ENCODE measurements at regions not wholly inside any gene's neighbourhood (a gene's known extent, or its start where the extent isn't known, plus 50 kb on each side); places are given as distances from the start of the nearest gene placed in this dataset.

- ChIA-PET POLR2A (no interaction called here), CTCF (interaction anchor here (0.7 kb wide), 1 partner anchor 45 kb away, joined by 3 read pairs; no protein-coding TSS in a partner anchor)
- H3K4me3 Mint-ChIP-seq (ENCODE audit: unreplicated experiment), result no peak overlapping the region
- BruUV-seq (replicated peaks), result no TSS peak
- no peak overlapping the region for H3K27ac Mint-ChIP-seq (ENCODE audit: low read depth, unreplicated experiment)
- no peaks in the 10 kb centered on the region for H3K36me3 Mint-ChIP-seq (ENCODE audit: insufficient read depth, unreplicated experiment)
- no peak for DNase-seq (ENCODE audit: unreplicated experiment)
- no peak for TF ChIP-seq CTCF (IDR thresholded peaks at IDR 0.05; ENCODE audit: unreplicated experiment)
- H3K4me1 Mint-ChIP-seq (ENCODE audit: insufficient read depth, unreplicated experiment), result peaks cover 17% of the 10 kb centered on the region
- intact Hi-C loops (cut with micrococcal nuclease), result no loop called here
- no peaks in the 10 kb centered on the region for H3K27me3 Mint-ChIP-seq (ENCODE audit: insufficient read depth, unreplicated experiment)
- no peaks in the 10 kb centered on the region for H3K9me3 Mint-ChIP-seq (ENCODE audit: unreplicated experiment)
Measured at GRCh38 chr18:71597219-71597618, 946.9 kb downstream of the CBLN2 start.

DNA sequence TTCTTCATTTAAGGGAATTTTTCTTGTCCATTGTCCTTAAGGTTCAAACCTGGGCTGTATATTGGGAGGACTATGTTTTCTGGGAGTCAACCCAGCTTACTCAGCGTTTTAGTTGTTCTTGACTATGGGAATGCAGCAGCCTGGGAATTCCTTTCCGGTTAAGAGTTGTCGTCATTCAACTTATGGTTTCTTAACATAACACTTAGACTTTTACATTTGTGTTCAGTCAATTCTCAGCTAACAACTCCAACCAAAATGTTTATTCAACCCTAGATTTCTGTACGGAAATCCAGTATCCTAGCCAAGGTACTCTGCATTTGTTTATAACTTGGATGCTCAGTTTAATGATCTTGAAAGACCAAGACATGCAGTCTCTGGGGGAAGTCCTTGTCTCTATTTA is 960.9 kb downstream of the CBLN2 start:
- peak overlapping the region; percentile 50 for H3K4me3 Mint-ChIP-seq (ENCODE audit: unreplicated experiment)
- BruUV-seq (replicated peaks), result no TSS peak
- H3K27me3 Mint-ChIP-seq (ENCODE audit: insufficient read depth, unreplicated experiment), result no peaks in the 10 kb centered on the region
- TF ChIP-seq CTCF (IDR thresholded peaks at IDR 0.05; ENCODE audit: unreplicated experiment), result no peak
- H3K9me3 Mint-ChIP-seq (ENCODE audit: unreplicated experiment), result peaks cover 10% of the 10 kb centered on the region
- ChIA-PET CTCF (interaction anchor here (0.8 kb wide), 1 partner anchor 1387 kb away, joined by 3 read pairs; no protein-coding TSS in a partner anchor), POLR2A (interaction anchor here (1.0 kb wide), 1 partner anchor 17 kb away, joined by 3 read pairs; no protein-coding TSS in a partner anchor)
- no peak overlapping the region for H3K27ac Mint-ChIP-seq (ENCODE audit: low read depth, unreplicated experiment)
- intact Hi-C loops (cut with micrococcal nuclease), result no loop called here
- H3K36me3 Mint-ChIP-seq (ENCODE audit: insufficient read depth, unreplicated experiment), result no peaks in the 10 kb centered on the region
- H3K4me1 Mint-ChIP-seq (ENCODE audit: insufficient read depth, unreplicated experiment), result no peaks in the 10 kb centered on the region
- no peak for DNase-seq (ENCODE audit: unreplicated experiment)

- no TSS peak for BruUV-seq (replicated peaks)
- intact Hi-C loops (cut with micrococcal nuclease), result no loop called here
- POLR2A ChIA-PET, result interaction anchor here (0.6 kb wide), 1 partner anchor 877 kb away, joined by 4 read pairs; no protein-coding TSS in a partner anchor
- CTCF ChIA-PET, result interaction anchor here (0.6 kb wide), 1 partner anchor 1129 kb away, joined by 3 read pairs; no protein-coding TSS in a partner anchor
- H3K36me3 Mint-ChIP-seq (ENCODE audit: insufficient read depth, unreplicated experiment), result peaks cover 6% of the 10 kb centered on the region
- no peak for DNase-seq (ENCODE audit: unreplicated experiment)
- H3K27me3 Mint-ChIP-seq (ENCODE audit: insufficient read depth, unreplicated experiment), result no peaks in the 10 kb centered on the region
- H3K4me1 Mint-ChIP-seq (ENCODE audit: insufficient read depth, unreplicated experiment), result no peaks in the 10 kb centered on the region
- TF ChIP-seq CTCF (IDR thresholded peaks at IDR 0.05; ENCODE audit: unreplicated experiment), result no peak
- no peak overlapping the region for H3K27ac Mint-ChIP-seq (ENCODE audit: low read depth, unreplicated experiment)
- no peaks in the 10 kb centered on the region for H3K9me3 Mint-ChIP-seq (ENCODE audit: unreplicated experiment)
- H3K4me3 Mint-ChIP-seq (ENCODE audit: unreplicated experiment), result no peak overlapping the region
Measured at GRCh38 chr18:71554686-71555085, 989.5 kb downstream of the CBLN2 start.

- BruUV-seq (replicated peaks), result no TSS peak
- Mint-ChIP-seq H3K27ac (ENCODE audit: low read depth, unreplicated experiment) (no peak overlapping the region), H3K36me3 (ENCODE audit: insufficient read depth, unreplicated experiment) (no peaks in the 10 kb centered on the region), H3K4me3 (ENCODE audit: unreplicated experiment) (no peak overlapping the region), H3K9me3 (ENCODE audit: unreplicated experiment) (peaks cover 8% of the 10 kb centered on the region), H3K4me1 (ENCODE audit: insufficient read depth, unreplicated experiment) (no peaks in the 10 kb centered on the region), H3K27me3 (ENCODE audit: insufficient read depth, unreplicated experiment) (no peaks in the 10 kb centered on the region)
- ChIA-PET POLR2A (no interaction called here), CTCF (no interaction called here)
- intact Hi-C loops (cut with micrococcal nuclease), result no loop called here
- DNase-seq (ENCODE audit: unreplicated experiment), result no peak
- TF ChIP-seq CTCF (IDR thresholded peaks at IDR 0.05; ENCODE audit: unreplicated experiment), result no peak
Measured at GRCh38 chr18:71541643-71542042, 1002.5 kb downstream of the CBLN2 start.

All from MCF 10A (cell line).